RWPE2 (cell line): ENCODE measurements at regions not wholly inside any gene's neighbourhood (a gene's known extent, or its start where the extent isn't known, plus 50 kb on each side); places are given as distances from the start of the nearest gene placed in this dataset.

Experiments used
- ATAC-seq: fragments of 200-7000 bp; cut with Tn5 transposase; 3 replicates; pipeline ENCODE4 v1.9.1; 2021; ENCODE audit warnings: low read depth
- DNase-seq: peaks from one replicate; pipeline ENCODE4 v3.0.0-alpha.2; 2020; ENCODE audit warnings: low spot score
- H3K27ac ChIP-seq: fragments of 450-650 bp; 2 replicates; pipeline ENCODE4 v1.5.1; 2017; ENCODE audit warnings: mild to moderate bottlenecking; ENCODE audit not compliant: poor library complexity, severe bottlenecking
- H3K27me3 ChIP-seq: fragments of 250-450 bp; sonication (Bioruptor Pico); 2 replicates; pipeline ENCODE4 v1.5.1; 2021; ENCODE audit warnings: mild to moderate bottlenecking, moderate library complexity; ENCODE audit not compliant: insufficient read depth, poor library complexity, severe bottlenecking
- H3K36me3 ChIP-seq: fragments of 250-450 bp; sonication (Bioruptor Pico); 2 replicates; pipeline ENCODE4 v1.5.1; 2020; ENCODE audit warnings: low read depth, mild to moderate bottlenecking, moderate library complexity
- H3K4me1 ChIP-seq: fragments of 250-450 bp; sonication (Bioruptor Pico); 2 replicates; pipeline ENCODE4 v1.5.1; 2021; ENCODE audit warnings: mild to moderate bottlenecking, moderate library complexity; ENCODE audit not compliant: insufficient read depth, poor library complexity, severe bottlenecking
- H3K4me3 ChIP-seq: fragments of 250-450 bp; sonication (Bioruptor Pico); 2 replicates; pipeline ENCODE4 v1.5.1; 2021; ENCODE audit warnings: mild to moderate bottlenecking, moderate library complexity; ENCODE audit not compliant: severe bottlenecking
- H3K9me3 ChIP-seq: fragments of 250-450 bp; sonication (Bioruptor Pico); 2 replicates; pipeline ENCODE4 v1.5.1; 2021; ENCODE audit warnings: mild to moderate bottlenecking, moderate library complexity; ENCODE audit not compliant: severe bottlenecking
- CTCF ChIP-seq: fragments of 450-650 bp; IDR thresholded peaks from one replicate; pipeline ENCODE4 v1.5.1; 2017; ENCODE audit warnings: mild to moderate bottlenecking, moderate library complexity; ENCODE audit not compliant: poor library complexity, severe bottlenecking

GRCh38 chr1:164177118-164177517 lies 381.9 kb upstream of the PBX1 start:
- Histone ChIP-seq H3K27me3 (no peaks in the 10 kb centered on the region), H3K36me3 (no peaks in the 10 kb centered on the region), H3K4me3 (no peak overlapping the region), H3K4me1 (no peaks in the 10 kb centered on the region), H3K27ac (no peak overlapping the region), H3K9me3 (no peaks in the 10 kb centered on the region)
- ATAC-seq: no peak
- no peak for DNase-seq
- no peak for TF ChIP-seq CTCF

- 0 out of 3 replicates have a peak, but pooled peaks have one; percentile 40 for ATAC-seq
- H3K27me3 ChIP-seq: no peaks in the 10 kb centered on the region
- no peaks in the 10 kb centered on the region for H3K9me3 ChIP-seq
Measured at GRCh38 chr1:164180824-164181223, 378.2 kb upstream of the PBX1 start.

GRCh38 chr1:164183854-164184635 lies 374.9 kb upstream of the PBX1 start:
- H3K4me1 ChIP-seq: no peaks in the 10 kb centered on the region
- DNase-seq (no peak), ATAC-seq (peak; percentile 68)
- H3K9me3 ChIP-seq: no peaks in the 10 kb centered on the region
- H3K4me3 ChIP-seq: no peak overlapping the region
- no peak for TF ChIP-seq CTCF
- H3K27me3 ChIP-seq: no peaks in the 10 kb centered on the region
- no peaks in the 10 kb centered on the region for H3K36me3 ChIP-seq
- H3K27ac ChIP-seq: no peak overlapping the region

More at GRCh38 chr1:164180824-164181223, 378.2 kb upstream of the PBX1 start:
- DNase-seq: no peak
- Histone ChIP-seq H3K4me1 (no peaks in the 10 kb centered on the region), H3K4me3 (no peak overlapping the region), H3K36me3 (no peaks in the 10 kb centered on the region), H3K27ac (no peak overlapping the region)
- TF ChIP-seq CTCF: no peak

- DNase-seq: no peak
- no peaks in the 10 kb centered on the region for H3K27me3 ChIP-seq
- no peak for ATAC-seq
- no peaks in the 10 kb centered on the region for H3K4me1 ChIP-seq
- H3K36me3 ChIP-seq: no peaks in the 10 kb centered on the region
- no peak overlapping the region for H3K27ac ChIP-seq
- H3K4me3 ChIP-seq: no peak overlapping the region
- no peaks in the 10 kb centered on the region for H3K9me3 ChIP-seq
- no peak for TF ChIP-seq CTCF
Measured at GRCh38 chr1:164186881-164187280, 372.1 kb upstream of the PBX1 start.

GRCh38 chr1:164188497-164188896 lies 370.5 kb upstream of the PBX1 start:
- DNase-seq (no peak), ATAC-seq (no peak)
- Histone ChIP-seq H3K4me1 (no peaks in the 10 kb centered on the region), H3K9me3 (no peaks in the 10 kb centered on the region), H3K4me3 (no peak overlapping the region), H3K36me3 (no peaks in the 10 kb centered on the region), H3K27me3 (no peaks in the 10 kb centered on the region), H3K27ac (no peak overlapping the region)
- TF ChIP-seq CTCF: no peak
